CD4-positive, alpha-beta memory T cell (primary cell): ENCODE measurements at regions not wholly inside any gene's neighbourhood (a gene's known extent, or its start where the extent isn't known, plus 50 kb on each side); places are given as distances from the start of the nearest gene placed in this dataset.
A peak's percentile ranks its signal among the peaks of the same experiment; 100 is the strongest.

Experiments used
- CTCF ChIA-PET: fragments of 350-600 bp; sonication (Branson Sonifier 250); formaldehyde crosslinking; loops from one replicate; lab custom pipeline; 2021; ENCODE audit warnings: inconsistent platforms; ENCODE audit not compliant: partially characterized antibody; lab: Charles Lee
- POLR2A ChIA-PET: fragments of 350-600 bp; sonication (Branson Sonifier 250); formaldehyde crosslinking; loops from one replicate; lab custom pipeline; 2021; ENCODE audit not compliant: partially characterized antibody; lab: Charles Lee
- DNase-seq, 5 donors: peaks; one replicate each; pipeline versions ENCODE4 v3.0.0 to v3.0.0-alpha.2; 2020 to 2022; ENCODE audit warnings: mixed read lengths in 1 of 5
- H3K27ac ChIP-seq: one replicate; pipeline ENCODE4 v1.7.0; 2013; ENCODE audit warnings: low read depth, low read length
- H3K27me3 ChIP-seq: 2 replicates; pipeline ENCODE4 v1.7.0; 2013; ENCODE audit warnings: mild to moderate bottlenecking, low read length, moderate library complexity; ENCODE audit not compliant: insufficient read depth
- H3K36me3 ChIP-seq: 2 replicates; pipeline ENCODE4 v1.7.0; 2013; ENCODE audit warnings: mild to moderate bottlenecking, low read length, moderate library complexity; ENCODE audit not compliant: insufficient read depth
- H3K4me1 ChIP-seq: 2 replicates; pipeline ENCODE4 v1.7.0; 2013; ENCODE audit warnings: mild to moderate bottlenecking, low read length, moderate library complexity; ENCODE audit not compliant: insufficient read depth
- H3K4me3 ChIP-seq, 2 donors: one replicate each; pipeline ENCODE4 v1.7.0; 2013; ENCODE audit warnings: low read length in 2 of 2, mild to moderate bottlenecking in 1 of 2
- H3K9me3 ChIP-seq, 2 donors: one replicate each; pipeline ENCODE4 v1.7.0; 2013; ENCODE audit warnings: low read length in 2 of 2, control low read depth in 1 of 2; ENCODE audit not compliant: control insufficient read depth in 1 of 2
- H3K27ac Mint-ChIP-seq, 7 donors: one replicate each; pipeline ENCODE4 v1.8.0; 2020 to 2021; ENCODE audit warnings: mixed read lengths in 7 of 7, mild to moderate bottlenecking in 6 of 7, inconsistent platforms in 3 of 7, moderate library complexity in 3 of 7
- H3K27me3 Mint-ChIP-seq, 2 donors: one replicate each; pipeline ENCODE4 v1.8.0; 2020 to 2021; ENCODE audit warnings: mixed read lengths in 2 of 2
- H3K36me3 Mint-ChIP-seq, 2 donors: one replicate each; pipeline ENCODE4 v1.8.0; 2020 to 2021; ENCODE audit warnings: mixed read lengths in 2 of 2, inconsistent platforms in 1 of 2, mild to moderate bottlenecking in 1 of 2
- H3K4me1 Mint-ChIP-seq, 4 donors: one replicate each; pipeline ENCODE4 v1.8.0; 2020 to 2021; ENCODE audit warnings: mixed read lengths in 4 of 4, mild to moderate bottlenecking in 1 of 4
- H3K4me3 Mint-ChIP-seq, 8 donors: one replicate each; pipeline ENCODE4 v1.8.0; 2020 to 2021; ENCODE audit warnings: mixed read lengths in 8 of 8, mild to moderate bottlenecking in 7 of 8, moderate library complexity in 6 of 8, inconsistent platforms in 3 of 8
- H3K9me3 Mint-ChIP-seq, 8 donors: one replicate each; pipeline ENCODE4 v1.8.0; 2020 to 2021; ENCODE audit warnings: mixed read lengths in 8 of 8, mild to moderate bottlenecking in 5 of 8, inconsistent platforms in 3 of 8, moderate library complexity in 1 of 8
- intact Hi-C: fragments of 100-400 bp; cut with micrococcal nuclease; formaldehyde crosslinking; loops from one replicate; pipeline ENCODE4 v1.15.1; 2023

- POLR2A ChIA-PET, result no interaction called here
Observed at GRCh38 chr10:23516530-23516929, 77.7 kb downstream of the OTUD1 start.

GRCh38 chr10:23517155-23517554 is 78.3 kb downstream of the OTUD1 start:
- Histone ChIP-seq H3K4me1 (no peaks in the 10 kb centered on the region), H3K27me3 (peaks cover 6% of the 10 kb centered on the region), H3K4me3 (no peak overlapping the region), H3K27ac (no peak overlapping the region), H3K9me3 (no peaks in the 10 kb centered on the region), H3K36me3 (no peaks in the 10 kb centered on the region)
- Mint-ChIP-seq H3K27ac (no peak overlapping the region), H3K4me1 (no peaks in the 10 kb centered on the region), H3K4me3 (no peak overlapping the region), H3K27me3 (peaks cover 11 to 24% of the 10 kb centered on the region in 2 donors), H3K36me3 (no peaks in the 10 kb centered on the region), H3K9me3 (peaks cover 0 to 3% (median under 1%) of the 10 kb centered on the region in 8 donors)
- no peak for DNase-seq
- ChIA-PET CTCF (interaction anchor here (1.1 to 3.3 kb wide), 6 partner anchors 8 to 204 kb away, joined by 3 to 14 read pairs (median 6); no protein-coding TSS in a partner anchor), POLR2A (no interaction called here)
- intact Hi-C loops, result loop anchor here (5.0 kb wide), 1 partner anchor 680 kb away; no protein-coding TSS in a partner anchor

More at GRCh38 chr10:23516530-23516929, 77.7 kb downstream of the OTUD1 start:
- no peak overlapping the region for H3K4me3 ChIP-seq
- no peaks in the 10 kb centered on the region for H3K4me1 ChIP-seq
- no peaks in the 10 kb centered on the region for H3K36me3 ChIP-seq
- Mint-ChIP-seq H3K4me3 (no peak overlapping the region), H3K4me1 (no peaks in the 10 kb centered on the region), H3K9me3 (peaks cover 0 to 7% (median 2%) of the 10 kb centered on the region in 8 donors), H3K27me3 (peaks cover 10 to 25% of the 10 kb centered on the region in 2 donors), H3K27ac (no peak overlapping the region), H3K36me3 (no peaks in the 10 kb centered on the region)
- CTCF ChIA-PET, result interaction anchor here (0.6 to 3.3 kb wide), 7 partner anchors 9 to 203 kb away, joined by 3 to 14 read pairs (median 4); no protein-coding TSS in a partner anchor
- intact Hi-C loops, result loop anchor here (1.0 to 5.0 kb wide), 2 partner anchors 187 to 681 kb away; no protein-coding TSS in a partner anchor
- DNase-seq, result no peak
- no peak overlapping the region for H3K27ac ChIP-seq
- H3K9me3 ChIP-seq, result no peaks in the 10 kb centered on the region
- peaks cover 6% of the 10 kb centered on the region for H3K27me3 ChIP-seq

DNA sequence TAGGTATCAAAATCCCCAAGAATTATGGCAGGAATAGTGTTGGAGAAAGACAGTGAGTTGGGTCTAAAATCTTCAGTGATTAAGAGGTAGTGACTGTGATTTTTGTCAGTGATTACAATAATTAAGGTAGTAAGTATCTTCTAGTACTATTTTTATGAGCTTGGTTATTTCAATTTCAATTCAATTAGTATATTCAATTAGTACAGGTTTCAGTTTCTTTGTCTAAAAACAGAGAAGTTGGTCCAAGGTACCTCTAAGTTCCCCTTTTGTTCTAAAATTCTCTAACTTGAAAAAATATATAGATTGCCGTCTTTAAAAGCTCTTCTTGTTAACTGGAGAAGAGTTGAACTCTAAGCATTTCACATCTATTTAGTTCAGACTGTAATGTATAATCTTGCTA is 82.9 kb downstream of the OTUD1 start:
- no peaks in the 10 kb centered on the region for H3K4me1 ChIP-seq
- no peaks in the 10 kb centered on the region for H3K36me3 ChIP-seq
- no peaks in the 10 kb centered on the region for H3K27me3 ChIP-seq
- ChIA-PET CTCF (interaction anchor here (1.5 to 4.2 kb wide), 3 partner anchors 8 to 210 kb away, joined by 3 to 39 read pairs (median 11); no protein-coding TSS in a partner anchor), POLR2A (no interaction called here)
- no peaks in the 10 kb centered on the region for H3K4me1 Mint-ChIP-seq
- no peaks in the 10 kb centered on the region for H3K36me3 Mint-ChIP-seq
- no peak for DNase-seq
- H3K4me3 ChIP-seq, result no peak overlapping the region
- H3K9me3 ChIP-seq, result no peaks in the 10 kb centered on the region
- H3K9me3 Mint-ChIP-seq, result peaks cover 0 to 2% (median 0%) of the 10 kb centered on the region in 8 donors
- H3K27me3 Mint-ChIP-seq, result peaks cover 9 to 10% of the 10 kb centered on the region in 2 donors
- no peak overlapping the region for H3K4me3 Mint-ChIP-seq
- intact Hi-C loops, result no loop called here
- H3K27ac ChIP-seq, result no peak overlapping the region
- H3K27ac Mint-ChIP-seq, result no peak overlapping the region

GRCh38 chr10:23522345-23522744 is 83.5 kb downstream of the OTUD1 start:
- no peaks in the 10 kb centered on the region for H3K9me3 ChIP-seq
- Mint-ChIP-seq H3K27ac (no peak overlapping the region), H3K9me3 (peaks cover 0 to 2% (median 0%) of the 10 kb centered on the region in 8 donors), H3K4me3 (no peak overlapping the region), H3K36me3 (no peaks in the 10 kb centered on the region), H3K27me3 (peaks cover 9 to 10% of the 10 kb centered on the region in 2 donors), H3K4me1 (no peaks in the 10 kb centered on the region)
- intact Hi-C loops, result no loop called here
- no peaks in the 10 kb centered on the region for H3K27me3 ChIP-seq
- no peak overlapping the region for H3K27ac ChIP-seq
- CTCF ChIA-PET, result interaction anchor here (4.2 kb wide), 1 partner anchor 206 kb away, joined by 39 read pairs; no protein-coding TSS in a partner anchor
- DNase-seq, result no peak
- H3K4me1 ChIP-seq, result no peaks in the 10 kb centered on the region
- H3K36me3 ChIP-seq, result no peaks in the 10 kb centered on the region
- POLR2A ChIA-PET, result no interaction called here
- H3K4me3 ChIP-seq, result no peak overlapping the region

- no peak overlapping the region for H3K4me3 Mint-ChIP-seq
- intact Hi-C loops, result no loop called here
- no peak overlapping the region for H3K27ac Mint-ChIP-seq
- POLR2A ChIA-PET, result no interaction called here
- H3K27me3 Mint-ChIP-seq, result peaks cover 7 to 10% of the 10 kb centered on the region in 2 donors
- no peak overlapping the region for H3K27ac ChIP-seq
- no peaks in the 10 kb centered on the region for H3K9me3 ChIP-seq
- CTCF ChIA-PET, result interaction anchor here (4.2 kb wide), 1 partner anchor 207 kb away, joined by 39 read pairs; no protein-coding TSS in a partner anchor
- H3K4me1 Mint-ChIP-seq, result no peaks in the 10 kb centered on the region
- no peak for DNase-seq
- no peaks in the 10 kb centered on the region for H3K4me1 ChIP-seq
- no peaks in the 10 kb centered on the region for H3K36me3 Mint-ChIP-seq
- H3K27me3 ChIP-seq, result no peaks in the 10 kb centered on the region
- H3K36me3 ChIP-seq, result no peaks in the 10 kb centered on the region
- no peak overlapping the region for H3K4me3 ChIP-seq
- peaks cover 0 to 2% (median 0%) of the 10 kb centered on the region in 8 donors for H3K9me3 Mint-ChIP-seq
Observed at GRCh38 chr10:23523251-23523650, 84.4 kb downstream of the OTUD1 start.

- peaks cover 0 to 2% (median 0%) of the 10 kb centered on the region in 8 donors for H3K9me3 Mint-ChIP-seq
- Histone ChIP-seq H3K27me3 (no peaks in the 10 kb centered on the region), H3K27ac (no peak overlapping the region), H3K36me3 (no peaks in the 10 kb centered on the region), H3K9me3 (no peaks in the 10 kb centered on the region), H3K4me1 (no peaks in the 10 kb centered on the region), H3K4me3 (no peak overlapping the region)
- intact Hi-C loops, result loop anchor here (1.0 to 2.0 kb wide), 2 partner anchors 210 to 367 kb away; no protein-coding TSS in a partner anchor
- CTCF ChIA-PET, result interaction anchor here (0.9 to 8.9 kb wide), 13 partner anchors 9 to 363 kb away, joined by 3 to 261 read pairs (median 4); no protein-coding TSS in a partner anchor
- H3K27me3 Mint-ChIP-seq, result peaks cover 0 to 4% of the 10 kb centered on the region in 2 donors
- peak overlapping the region in 1 of 7 donors; percentile 5 for H3K27ac Mint-ChIP-seq
- POLR2A ChIA-PET, result no interaction called here
- DNase-seq, result peak in 4 of 5 donors; percentile 8 to 23 (median 14)
- no peaks in the 10 kb centered on the region for H3K4me1 Mint-ChIP-seq
- H3K36me3 Mint-ChIP-seq, result no peaks in the 10 kb centered on the region
- H3K4me3 Mint-ChIP-seq, result no peak overlapping the region
Observed at GRCh38 chr10:23525406-23525805, 86.5 kb downstream of the OTUD1 start.

DNA sequence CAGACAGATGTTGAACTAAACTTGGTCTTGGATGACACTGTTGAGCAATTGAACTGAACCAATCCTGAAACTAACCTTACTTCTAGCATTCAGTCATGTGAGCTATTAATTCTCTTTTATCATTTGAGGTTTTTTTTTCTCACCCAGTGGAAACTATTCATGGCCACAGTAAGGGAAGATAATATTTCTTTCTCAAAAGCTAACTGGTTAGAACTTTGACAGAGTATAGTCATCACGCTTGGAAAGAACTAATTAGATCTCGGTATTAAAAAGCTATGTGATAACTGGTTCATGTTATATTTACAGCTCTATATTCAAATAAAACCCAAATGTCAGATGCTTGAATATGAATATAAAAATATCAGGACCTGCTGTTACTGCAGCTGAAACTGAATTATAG is 89.5 kb downstream of the OTUD1 start:
- Mint-ChIP-seq H3K27ac (no peak overlapping the region), H3K4me3 (no peak overlapping the region), H3K36me3 (no peaks in the 10 kb centered on the region), H3K27me3 (peaks cover 2 to 6% of the 10 kb centered on the region in 2 donors), H3K9me3 (peaks cover 0 to 2% (median 0%) of the 10 kb centered on the region in 8 donors), H3K4me1 (no peaks in the 10 kb centered on the region)
- intact Hi-C loops, result no loop called here
- Histone ChIP-seq H3K36me3 (no peaks in the 10 kb centered on the region), H3K27me3 (no peaks in the 10 kb centered on the region), H3K4me3 (no peak overlapping the region), H3K4me1 (no peaks in the 10 kb centered on the region), H3K9me3 (no peaks in the 10 kb centered on the region), H3K27ac (no peak overlapping the region)
- DNase-seq, result no peak
- POLR2A ChIA-PET, result no interaction called here
- CTCF ChIA-PET, result interaction anchor here (0.6 to 8.9 kb wide), 11 partner anchors 8 to 1154 kb away, joined by 3 to 261 read pairs (median 6); no protein-coding TSS in a partner anchor
